ENCODE measurements at regions not wholly inside any gene's neighbourhood (a gene's known extent, or its start where the extent isn't known, plus 50 kb on each side); places are given as distances from the start of the nearest gene placed in this dataset.
"Not testable (repeated sequence)": the region's sequence is repeated elsewhere in the genome, so short reads cannot be mapped to it uniquely, and the experiment has no call there.

GRCh38 chr14:84087986-84088531 is 1441.9 kb upstream of the FLRT2 start:
- H3K4me3 ChIP-seq (ENCODE audit: low read depth in 1 of 2, low read length in 2 of 2): no peak overlapping the region
- H3K27ac ChIP-seq (ENCODE audit: low read length): no peak overlapping the region
- H3K9me3 ChIP-seq (ENCODE audit: insufficient read depth, low read length, severe bottlenecking): peaks cover 8% of the 10 kb centered on the region
- DNase-seq (no peak), ATAC-seq (ENCODE audit: insufficient read depth, low read depth) (no peak)
- no peaks in the 10 kb centered on the region for H4K20me1 ChIP-seq (ENCODE audit: insufficient read depth, low read length)
- no peaks in the 10 kb centered on the region for H3K27me3 ChIP-seq (ENCODE audit: insufficient read depth, low read length, poor library complexity)
- no peaks in the 10 kb centered on the region for H3K4me1 ChIP-seq (ENCODE audit: insufficient read depth, low read length)
- H3K9ac ChIP-seq (ENCODE audit: low read depth, low read length): no peak overlapping the region
- H3K36me3 ChIP-seq (ENCODE audit: insufficient read depth, low read length): no peaks in the 10 kb centered on the region
- no peak for TF ChIP-seq CTCF (IDR thresholded peaks at IDR 0.05; ENCODE audit: borderline replicate concordance, extremely low read depth, low read length, poor library complexity, severe bottlenecking)
- no peak overlapping the region for H3K4me2 ChIP-seq (ENCODE audit: insufficient read depth, low read length)
- no peaks in the 10 kb centered on the region for H3K79me2 ChIP-seq (ENCODE audit: insufficient read depth, low read length)
- H2AFZ ChIP-seq (ENCODE audit: low read depth, low read length): no peak overlapping the region

GRCh38 chr14:84090837-84091236 is 1439.1 kb upstream of the FLRT2 start:
- ATAC-seq (ENCODE audit: insufficient read depth, low read depth) (no peak), DNase-seq (no peak)
- Histone ChIP-seq H3K4me3 (ENCODE audit: low read depth in 1 of 2, low read length in 2 of 2) (no peak overlapping the region), H4K20me1 (ENCODE audit: insufficient read depth, low read length) (no peaks in the 10 kb centered on the region), H2AFZ (ENCODE audit: low read depth, low read length) (no peak overlapping the region), H3K27ac (ENCODE audit: low read length) (no peak overlapping the region), H3K27me3 (ENCODE audit: insufficient read depth, low read length, poor library complexity) (no peaks in the 10 kb centered on the region), H3K36me3 (ENCODE audit: insufficient read depth, low read length) (no peaks in the 10 kb centered on the region), H3K4me2 (ENCODE audit: insufficient read depth, low read length) (no peak overlapping the region), H3K9me3 (ENCODE audit: insufficient read depth, low read length, severe bottlenecking) (peaks cover 5% of the 10 kb centered on the region), H3K9ac (ENCODE audit: low read depth, low read length) (no peak overlapping the region), H3K4me1 (ENCODE audit: insufficient read depth, low read length) (no peaks in the 10 kb centered on the region), H3K79me2 (ENCODE audit: insufficient read depth, low read length) (no peaks in the 10 kb centered on the region)
- no peak for TF ChIP-seq EZH2 (IDR thresholded peaks at IDR 0.05; ENCODE audit: borderline replicate concordance, low read depth, low read length, severe bottlenecking)
- no peak for TF ChIP-seq CTCF (IDR thresholded peaks at IDR 0.05; ENCODE audit: borderline replicate concordance, extremely low read depth, low read length, poor library complexity, severe bottlenecking)

GRCh38 chr14:84095681-84096080 is 1434.3 kb upstream of the FLRT2 start:
- Histone ChIP-seq H3K9ac (ENCODE audit: low read depth, low read length) (no peak overlapping the region), H3K4me1 (ENCODE audit: insufficient read depth, low read length) (no peaks in the 10 kb centered on the region), H3K27me3 (ENCODE audit: insufficient read depth, low read length, poor library complexity) (no peaks in the 10 kb centered on the region), H3K9me3 (ENCODE audit: insufficient read depth, low read length, severe bottlenecking) (peaks cover under 1% of the 10 kb centered on the region), H3K4me2 (ENCODE audit: insufficient read depth, low read length) (no peak overlapping the region), H3K36me3 (ENCODE audit: insufficient read depth, low read length) (no peaks in the 10 kb centered on the region), H3K27ac (ENCODE audit: low read length) (no peak overlapping the region), H3K4me3 (ENCODE audit: low read depth in 1 of 2, low read length in 2 of 2) (no peak overlapping the region), H3K79me2 (ENCODE audit: insufficient read depth, low read length) (no peaks in the 10 kb centered on the region), H4K20me1 (ENCODE audit: insufficient read depth, low read length) (no peaks in the 10 kb centered on the region), H2AFZ (ENCODE audit: low read depth, low read length) (no peak overlapping the region)
- DNase-seq (no peak), ATAC-seq (ENCODE audit: insufficient read depth, low read depth) (no peak)
- no peak for TF ChIP-seq CTCF (IDR thresholded peaks at IDR 0.05; ENCODE audit: borderline replicate concordance, extremely low read depth, low read length, poor library complexity, severe bottlenecking)
- TF ChIP-seq EZH2 (IDR thresholded peaks at IDR 0.05; ENCODE audit: borderline replicate concordance, low read depth, low read length, severe bottlenecking): no peak

GRCh38 chr14:84098261-84098660 is 1431.7 kb upstream of the FLRT2 start:
- no peak overlapping the region for H2AFZ ChIP-seq (ENCODE audit: low read depth, low read length)
- H3K27me3 ChIP-seq (ENCODE audit: insufficient read depth, low read length, poor library complexity): no peaks in the 10 kb centered on the region
- H3K9ac ChIP-seq (ENCODE audit: low read depth, low read length): no peak overlapping the region
- no peaks in the 10 kb centered on the region for H3K36me3 ChIP-seq (ENCODE audit: insufficient read depth, low read length)
- DNase-seq: no peak
- H4K20me1 ChIP-seq (ENCODE audit: insufficient read depth, low read length): no peaks in the 10 kb centered on the region
- H3K9me3 ChIP-seq (ENCODE audit: insufficient read depth, low read length, severe bottlenecking): peaks cover 4% of the 10 kb centered on the region
- TF ChIP-seq CTCF (IDR thresholded peaks at IDR 0.05; ENCODE audit: borderline replicate concordance, extremely low read depth, low read length, poor library complexity, severe bottlenecking) (no peak), EZH2 (IDR thresholded peaks at IDR 0.05; ENCODE audit: borderline replicate concordance, low read depth, low read length, severe bottlenecking) (no peak)
- no peak overlapping the region for H3K4me3 ChIP-seq (ENCODE audit: low read depth in 1 of 2, low read length in 2 of 2)
- no peaks in the 10 kb centered on the region for H3K79me2 ChIP-seq (ENCODE audit: insufficient read depth, low read length)
- H3K4me1 ChIP-seq (ENCODE audit: insufficient read depth, low read length): no peaks in the 10 kb centered on the region
- no peak overlapping the region for H3K4me2 ChIP-seq (ENCODE audit: insufficient read depth, low read length)
- no peak overlapping the region for H3K27ac ChIP-seq (ENCODE audit: low read length)
- no peak for ATAC-seq (ENCODE audit: insufficient read depth, low read depth)

GRCh38 chr14:84099560-84099959 is 1430.4 kb upstream of the FLRT2 start:
- not testable (repeated sequence) for H3K9ac ChIP-seq (ENCODE audit: low read depth, low read length); H3K4me1 ChIP-seq (ENCODE audit: insufficient read depth, low read length); DNase-seq; H3K9me3 ChIP-seq (ENCODE audit: insufficient read depth, low read length, severe bottlenecking); H3K4me2 ChIP-seq (ENCODE audit: insufficient read depth, low read length); H3K27me3 ChIP-seq (ENCODE audit: insufficient read depth, low read length, poor library complexity); H3K79me2 ChIP-seq (ENCODE audit: insufficient read depth, low read length); H2AFZ ChIP-seq (ENCODE audit: low read depth, low read length); H4K20me1 ChIP-seq (ENCODE audit: insufficient read depth, low read length); H3K36me3 ChIP-seq (ENCODE audit: insufficient read depth, low read length); ATAC-seq (ENCODE audit: insufficient read depth, low read depth); H3K4me3 ChIP-seq (ENCODE audit: low read depth in 1 of 2, low read length in 2 of 2); H3K27ac ChIP-seq (ENCODE audit: low read length)

Measured in DND-41 (cell line).